Mesenchymal stem cell (in vitro differentiated cells and primary cell): ENCODE measurements at regions not wholly inside any gene's neighbourhood (a gene's known extent, or its start where the extent isn't known, plus 50 kb on each side); places are given as distances from the start of the nearest gene placed in this dataset.

Source experiments
- DNase-seq: peaks from one replicate; pipeline ENCODE4 v3.0.0-alpha.2; 2013
- H2AFZ ChIP-seq: one replicate; pipeline ENCODE4 v1.6.1; 2013; ENCODE audit warnings: low read depth, mild to moderate bottlenecking, control low read depth, inconsistent platforms, low read length, moderate library complexity
- H2AK5ac ChIP-seq: 2 replicates; pipeline ENCODE4 v1.6.1; 2013; ENCODE audit warnings: low read length, moderate library complexity, mild to moderate bottlenecking, inconsistent platforms; ENCODE audit not compliant: severe bottlenecking
- H2BK120ac ChIP-seq: one replicate; pipeline ENCODE4 v1.6.1; 2013; ENCODE audit warnings: low read depth, mild to moderate bottlenecking, inconsistent platforms, low read length, moderate library complexity
- H2BK12ac ChIP-seq, 2 experiments: one replicate each; pipeline ENCODE4 v1.6.1; 2013; ENCODE audit warnings: inconsistent platforms in 2 of 2, low read length in 2 of 2, mild to moderate bottlenecking in 2 of 2, moderate library complexity in 2 of 2, control low read depth in 1 of 2
- H2BK15ac ChIP-seq: one replicate; pipeline ENCODE4 v1.6.1; 2013; ENCODE audit warnings: mild to moderate bottlenecking, low read depth, inconsistent platforms; ENCODE audit not compliant: poor library complexity, severe bottlenecking
- H2BK5ac ChIP-seq: 2 replicates; pipeline ENCODE4 v1.6.1; 2013; ENCODE audit warnings: low read depth, mild to moderate bottlenecking, low read length, control low read depth, inconsistent platforms; ENCODE audit not compliant: poor library complexity, severe bottlenecking
- H3K14ac ChIP-seq, 2 experiments: one replicate each; pipeline ENCODE4 v1.6.1; 2013; ENCODE audit warnings: inconsistent platforms in 2 of 2, low read length in 2 of 2, control low read depth in 1 of 2, mild to moderate bottlenecking in 1 of 2, moderate library complexity in 1 of 2
- H3K18ac ChIP-seq, 2 experiments: one replicate each; pipeline ENCODE4 v1.6.1; 2013; ENCODE audit warnings: inconsistent platforms in 2 of 2, low read length in 2 of 2, control low read depth in 1 of 2, low read depth in 1 of 2, mild to moderate bottlenecking in 1 of 2
- H3K23ac ChIP-seq, 2 experiments: one replicate each; pipeline ENCODE4 v1.6.1; 2013; ENCODE audit warnings: inconsistent platforms in 2 of 2, low read length in 2 of 2, mild to moderate bottlenecking in 2 of 2, moderate library complexity in 2 of 2, control low read depth in 1 of 2
- H3K27ac ChIP-seq: 2 replicates; pipeline ENCODE4 v1.5.1; 2013; ENCODE audit warnings: mild to moderate bottlenecking, moderate library complexity, low read length, control low read depth, inconsistent platforms; ENCODE audit not compliant: poor library complexity, severe bottlenecking
- H3K27me3 ChIP-seq, 2 experiments: 2 replicates each; pipeline versions ENCODE4 v1.6.1 to v1.7.0; 2013; ENCODE audit warnings: low read length in 2 of 2, mild to moderate bottlenecking in 2 of 2, moderate library complexity in 2 of 2, control low read depth in 1 of 2, inconsistent platforms in 1 of 2; ENCODE audit not compliant: control insufficient read depth in 1 of 2, insufficient read depth in 1 of 2
- H3K36me3 ChIP-seq, 2 experiments: 2 replicates each; pipeline versions ENCODE4 v1.6.1 to v1.7.0; 2013; ENCODE audit warnings: low read length in 2 of 2, control low read depth in 1 of 2, inconsistent platforms in 1 of 2, low read depth in 1 of 2, mild to moderate bottlenecking in 1 of 2; ENCODE audit not compliant: insufficient read depth in 2 of 2, control insufficient read depth in 1 of 2
- H3K4ac ChIP-seq, 2 experiments: one replicate each; pipeline ENCODE4 v1.6.1; 2013; ENCODE audit warnings: inconsistent platforms in 2 of 2, low read length in 2 of 2, mild to moderate bottlenecking in 2 of 2, moderate library complexity in 2 of 2, control low read depth in 1 of 2, low read depth in 1 of 2
- H3K4me1 ChIP-seq: 2 replicates; pipeline ENCODE4 v1.6.1; 2013; ENCODE audit warnings: low read depth, low read length, control low read depth; ENCODE audit not compliant: control insufficient read depth, insufficient read depth
- H3K4me2 ChIP-seq: 2 replicates; pipeline ENCODE4 v1.6.1; 2013; ENCODE audit warnings: low read length, mild to moderate bottlenecking, inconsistent platforms; ENCODE audit not compliant: poor library complexity, severe bottlenecking
- H3K4me3 ChIP-seq, 2 experiments: 2 replicates each; pipeline versions ENCODE4 v1.5.1 to v1.7.0; 2013; ENCODE audit warnings: low read length in 2 of 2, mild to moderate bottlenecking in 2 of 2, control low read depth in 1 of 2, low read depth in 1 of 2; ENCODE audit not compliant: insufficient read depth in 1 of 2
- H3K79me1 ChIP-seq: replicated peaks from 2 replicates; pipeline ENCODE4 v1.6.1; 2013; ENCODE audit warnings: mild to moderate bottlenecking, control low read depth, low read length, inconsistent platforms; ENCODE audit not compliant: poor library complexity, severe bottlenecking
- H3K9ac ChIP-seq: 2 replicates; pipeline ENCODE4 v1.7.0; 2013; ENCODE audit warnings: mild to moderate bottlenecking, low read length, moderate library complexity
- H3K9me3 ChIP-seq: 2 replicates; pipeline ENCODE4 v1.7.0; 2013; ENCODE audit warnings: mild to moderate bottlenecking, low read length; ENCODE audit not compliant: control insufficient read depth
- H4K8ac ChIP-seq: one replicate; pipeline ENCODE4 v1.6.1; 2013; ENCODE audit warnings: inconsistent platforms, mild to moderate bottlenecking, low read length, moderate library complexity
- H4K91ac ChIP-seq: one replicate; pipeline ENCODE4 v1.6.1; 2013; ENCODE audit warnings: mild to moderate bottlenecking, low read length, inconsistent platforms
- WGBS: methylation state at CpG from one replicate; pipeline ENCODE4 v1.1.7; 2013; ENCODE audit warnings: mixed read lengths; 5-methylcytosine and 5-hydroxymethylcytosine counted together

GRCh38 chr6:66808771-66809170 lies 1101.7 kb upstream of the EYS start:
- no CpG with 5 or more reads among the region's 1 CpG for WGBS
- no peak overlapping the region for H2AK5ac ChIP-seq
- no peak overlapping the region for H4K8ac ChIP-seq
- no peak overlapping the region for H3K18ac ChIP-seq
- no peak for DNase-seq
- H2BK5ac ChIP-seq: no peak overlapping the region
- H3K4me1 ChIP-seq: no peaks in the 10 kb centered on the region
- no peak overlapping the region for H3K14ac ChIP-seq
- no peak overlapping the region for H2BK15ac ChIP-seq
- no peaks in the 10 kb centered on the region for H3K36me3 ChIP-seq
- H3K4ac ChIP-seq: no peak overlapping the region
- no peak overlapping the region for H3K27ac ChIP-seq
- H3K4me3 ChIP-seq: no peak overlapping the region
- H2AFZ ChIP-seq: no peak overlapping the region
- H2BK120ac ChIP-seq: no peak overlapping the region
- no peaks in the 10 kb centered on the region for H3K9me3 ChIP-seq
- no peak overlapping the region for H2BK12ac ChIP-seq
- H3K4me2 ChIP-seq: no peak overlapping the region
- no peaks in the 10 kb centered on the region for H3K79me1 ChIP-seq
- H3K27me3 ChIP-seq: no peaks in the 10 kb centered on the region
- no peak overlapping the region for H3K9ac ChIP-seq
- H3K23ac ChIP-seq: no peak overlapping the region
- no peak overlapping the region for H4K91ac ChIP-seq

- Histone ChIP-seq H4K91ac (no peak overlapping the region), H3K4me3 (no peak overlapping the region), H3K9ac (no peak overlapping the region), H2BK15ac (no peak overlapping the region), H2BK12ac (no peak overlapping the region), H3K4me2 (no peak overlapping the region), H3K4ac (no peak overlapping the region), H3K14ac (no peak overlapping the region), H3K27me3 (no peaks in the 10 kb centered on the region), H3K4me1 (no peaks in the 10 kb centered on the region), H2BK5ac (no peak overlapping the region), H2AFZ (no peak overlapping the region), H3K23ac (no peak overlapping the region), H3K27ac (no peak overlapping the region), H2AK5ac (no peak overlapping the region), H3K9me3 (no peaks in the 10 kb centered on the region), H3K36me3 (no peaks in the 10 kb centered on the region), H2BK120ac (no peak overlapping the region), H3K79me1 (no peaks in the 10 kb centered on the region), H4K8ac (no peak overlapping the region), H3K18ac (no peak overlapping the region)
- DNase-seq: no peak
- 77% methylated on average over 2 of the region's 3 CpGs for WGBS
Observed at GRCh38 chr6:66796987-66797386, 1090.0 kb upstream of the EYS start.

GRCh38 chr6:66788579-66788978 lies 1081.6 kb upstream of the EYS start:
- Histone ChIP-seq H3K9ac (no peak overlapping the region), H3K4me1 (no peaks in the 10 kb centered on the region), H2AK5ac (no peak overlapping the region), H2BK120ac (no peak overlapping the region), H4K8ac (no peak overlapping the region), H3K4me3 (peak overlapping the region in 1 of 2 experiments; percentile 26), H3K4ac (no peak overlapping the region), H3K18ac (peak overlapping the region in 1 of 2 experiments; percentile 34), H3K27me3 (no peaks in the 10 kb centered on the region), H2BK5ac (no peak overlapping the region), H2AFZ (no peak overlapping the region), H3K36me3 (no peaks in the 10 kb centered on the region), H3K23ac (no peak overlapping the region), H2BK12ac (no peak overlapping the region), H3K27ac (no peak overlapping the region), H3K79me1 (no peaks in the 10 kb centered on the region), H4K91ac (peak overlapping the region; percentile 57), H3K14ac (no peak overlapping the region), H3K4me2 (no peak overlapping the region), H3K9me3 (no peaks in the 10 kb centered on the region), H2BK15ac (no peak overlapping the region)
- 88% methylated on average over 3 of the region's 3 CpGs for WGBS
- DNase-seq: no peak

- no peak overlapping the region for H3K4me2 ChIP-seq
- no peak overlapping the region for H3K23ac ChIP-seq
- H2BK15ac ChIP-seq: no peak overlapping the region
- no peak overlapping the region for H3K4ac ChIP-seq
- H2BK120ac ChIP-seq: no peak overlapping the region
- no peaks in the 10 kb centered on the region for H3K4me1 ChIP-seq
- no peak overlapping the region for H3K14ac ChIP-seq
- no peak overlapping the region for H4K8ac ChIP-seq
- H4K91ac ChIP-seq: no peak overlapping the region
- H3K18ac ChIP-seq: no peak overlapping the region
- peak; percentile 67 for DNase-seq
- no peak overlapping the region for H3K9ac ChIP-seq
- H2AK5ac ChIP-seq: no peak overlapping the region
- peaks cover 27% of the 10 kb centered on the region for H3K9me3 ChIP-seq
- no peaks in the 10 kb centered on the region for H3K36me3 ChIP-seq
- no peak overlapping the region for H2BK5ac ChIP-seq
- WGBS: 29% methylated on average over 2 of the region's 2 CpGs
- no peak overlapping the region for H3K27ac ChIP-seq
- no peak overlapping the region for H2BK12ac ChIP-seq
- H3K27me3 ChIP-seq: no peaks in the 10 kb centered on the region
- H3K79me1 ChIP-seq: no peaks in the 10 kb centered on the region
- H3K4me3 ChIP-seq: no peak overlapping the region
- no peak overlapping the region for H2AFZ ChIP-seq
Observed at GRCh38 chr6:66772800-66773199, 1065.8 kb upstream of the EYS start.
